Liver (tissue), 3 donors: ENCODE measurements at regions not wholly inside any gene's neighbourhood (a gene's known extent, or its start where the extent isn't known, plus 50 kb on each side); places are given as distances from the start of the nearest gene placed in this dataset.

Experiments used
- EGR1 ChIP-seq, 2 donors: IDR thresholded peaks; 2 replicates each; pipeline ENCODE4 v1.6.1; 2016 to 2018; ENCODE audit warnings: antibody characterized with exemption in 2 of 2, low read depth in 2 of 2
- FOXA1 ChIP-seq: IDR thresholded peaks from 2 replicates; pipeline ENCODE4 v1.6.1; 2016; ENCODE audit warnings: antibody characterized with exemption
- GABPA ChIP-seq, 2 donors: IDR thresholded peaks in 1 of 2; conservative IDR thresholded peaks in 1 of 2; 2 replicates each; pipeline ENCODE4 v1.6.1; 2016; ENCODE audit warnings: antibody characterized with exemption in 2 of 2, mild to moderate bottlenecking in 1 of 2, moderate library complexity in 1 of 2
- JUND ChIP-seq, 2 donors: IDR thresholded peaks; 2 replicates each; pipeline ENCODE4 v1.6.1; 2016; ENCODE audit warnings: antibody characterized with exemption in 2 of 2
- NR2F2 ChIP-seq: IDR thresholded peaks from 2 replicates; pipeline ENCODE4 v1.6.1; 2016; ENCODE audit warnings: antibody characterized with exemption
- RAD21 ChIP-seq, 2 donors: IDR thresholded peaks; 2 replicates each; pipeline ENCODE4 v1.6.1; 2016; ENCODE audit warnings: antibody characterized with exemption in 2 of 2, mild to moderate bottlenecking in 2 of 2
- RXRA ChIP-seq, 2 donors: IDR thresholded peaks; 2 replicates each; pipeline ENCODE4 v1.6.1; 2017 to 2018; ENCODE audit warnings: antibody characterized with exemption in 2 of 2, mild to moderate bottlenecking in 1 of 2
- SP1 ChIP-seq: IDR thresholded peaks from 2 replicates; pipeline ENCODE4 v1.6.1; 2018; ENCODE audit warnings: antibody characterized with exemption, mild to moderate bottlenecking
- TAF1 ChIP-seq: conservative IDR thresholded peaks from 2 replicates; pipeline ENCODE4 v1.6.1; 2016; ENCODE audit warnings: antibody characterized with exemption, mild to moderate bottlenecking
- TF ChIP-seq, protein P1 (sequence below): IDR thresholded peaks from 2 replicates; pipeline ENCODE4 v1.6.1; 2016; ENCODE audit warnings: antibody characterized with exemption
- TF ChIP-seq, protein P2 (sequence below): fragments of 150-350 bp; IDR thresholded peaks from 2 replicates; pipeline ENCODE4 v1.5.1; 2017; ENCODE audit warnings: improper control_type of control experiment, low read depth, low read length; ENCODE audit not compliant: missing input control
- TF ChIP-seq, protein P3 (sequence below): IDR thresholded peaks from 2 replicates; pipeline ENCODE4 v1.6.1; 2016; ENCODE audit warnings: antibody characterized with exemption
- TF ChIP-seq, protein P4 (sequence below): IDR thresholded peaks from 2 replicates; pipeline ENCODE4 v1.6.1; 2016; ENCODE audit warnings: antibody characterized with exemption, mild to moderate bottlenecking
- TF ChIP-seq, protein P5 (sequence below): IDR thresholded peaks from 2 replicates; pipeline ENCODE4 v1.6.1; 2016; ENCODE audit warnings: antibody characterized with exemption
- donor health status: healthy.
- donor health status: healthy.

DNA sequence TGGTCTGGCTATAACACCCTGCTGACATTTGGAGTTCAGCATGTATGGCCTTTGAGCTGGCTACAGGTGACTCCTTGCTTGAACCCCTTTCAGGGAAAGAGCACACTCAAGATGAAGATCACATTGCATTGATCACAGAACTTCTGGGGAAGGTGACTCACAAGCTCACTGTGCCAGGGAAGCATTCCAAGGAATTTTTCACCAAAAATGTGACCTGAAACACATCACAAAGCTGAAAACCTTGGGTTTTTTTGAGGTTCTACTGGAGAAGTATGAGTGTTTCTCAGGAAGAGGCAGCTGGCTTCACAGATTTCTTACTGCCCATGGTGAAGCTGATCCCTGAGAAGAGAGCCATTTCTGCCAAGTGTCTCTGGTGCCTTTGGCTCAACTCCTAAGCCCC lies 879.0 kb downstream of the CBLN2 start:
- TF ChIP-seq EGR1 (IDR thresholded peaks at IDR 0.05; ENCODE audit: low read depth in 2 of 2), result no peak
- TF ChIP-seq, protein P1, sequence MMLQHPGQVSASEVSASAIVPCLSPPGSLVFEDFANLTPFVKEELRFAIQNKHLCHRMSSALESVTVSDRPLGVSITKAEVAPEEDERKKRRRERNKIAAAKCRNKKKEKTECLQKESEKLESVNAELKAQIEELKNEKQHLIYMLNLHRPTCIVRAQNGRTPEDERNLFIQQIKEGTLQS, result no peak
- TF ChIP-seq, protein P2, sequence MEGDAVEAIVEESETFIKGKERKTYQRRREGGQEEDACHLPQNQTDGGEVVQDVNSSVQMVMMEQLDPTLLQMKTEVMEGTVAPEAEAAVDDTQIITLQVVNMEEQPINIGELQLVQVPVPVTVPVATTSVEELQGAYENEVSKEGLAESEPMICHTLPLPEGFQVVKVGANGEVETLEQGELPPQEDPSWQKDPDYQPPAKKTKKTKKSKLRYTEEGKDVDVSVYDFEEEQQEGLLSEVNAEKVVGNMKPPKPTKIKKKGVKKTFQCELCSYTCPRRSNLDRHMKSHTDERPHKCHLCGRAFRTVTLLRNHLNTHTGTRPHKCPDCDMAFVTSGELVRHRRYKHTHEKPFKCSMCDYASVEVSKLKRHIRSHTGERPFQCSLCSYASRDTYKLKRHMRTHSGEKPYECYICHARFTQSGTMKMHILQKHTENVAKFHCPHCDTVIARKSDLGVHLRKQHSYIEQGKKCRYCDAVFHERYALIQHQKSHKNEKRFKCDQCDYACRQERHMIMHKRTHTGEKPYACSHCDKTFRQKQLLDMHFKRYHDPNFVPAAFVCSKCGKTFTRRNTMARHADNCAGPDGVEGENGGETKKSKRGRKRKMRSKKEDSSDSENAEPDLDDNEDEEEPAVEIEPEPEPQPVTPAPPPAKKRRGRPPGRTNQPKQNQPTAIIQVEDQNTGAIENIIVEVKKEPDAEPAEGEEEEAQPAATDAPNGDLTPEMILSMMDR, result no peak
- no peak for TF ChIP-seq RAD21 (IDR thresholded peaks at IDR 0.05)
- TF ChIP-seq TAF1, result no peak
- TF ChIP-seq JUND (IDR thresholded peaks at IDR 0.05), result no peak
- TF ChIP-seq SP1, result no peak
- TF ChIP-seq RXRA (IDR thresholded peaks at IDR 0.05), result no peak
- TF ChIP-seq GABPA (IDR thresholded peaks at IDR 0.05 in 1 of 2, conservative IDR thresholded peaks at IDR 0.05 in 1 of 2), result no peak
- TF ChIP-seq, protein P3, sequence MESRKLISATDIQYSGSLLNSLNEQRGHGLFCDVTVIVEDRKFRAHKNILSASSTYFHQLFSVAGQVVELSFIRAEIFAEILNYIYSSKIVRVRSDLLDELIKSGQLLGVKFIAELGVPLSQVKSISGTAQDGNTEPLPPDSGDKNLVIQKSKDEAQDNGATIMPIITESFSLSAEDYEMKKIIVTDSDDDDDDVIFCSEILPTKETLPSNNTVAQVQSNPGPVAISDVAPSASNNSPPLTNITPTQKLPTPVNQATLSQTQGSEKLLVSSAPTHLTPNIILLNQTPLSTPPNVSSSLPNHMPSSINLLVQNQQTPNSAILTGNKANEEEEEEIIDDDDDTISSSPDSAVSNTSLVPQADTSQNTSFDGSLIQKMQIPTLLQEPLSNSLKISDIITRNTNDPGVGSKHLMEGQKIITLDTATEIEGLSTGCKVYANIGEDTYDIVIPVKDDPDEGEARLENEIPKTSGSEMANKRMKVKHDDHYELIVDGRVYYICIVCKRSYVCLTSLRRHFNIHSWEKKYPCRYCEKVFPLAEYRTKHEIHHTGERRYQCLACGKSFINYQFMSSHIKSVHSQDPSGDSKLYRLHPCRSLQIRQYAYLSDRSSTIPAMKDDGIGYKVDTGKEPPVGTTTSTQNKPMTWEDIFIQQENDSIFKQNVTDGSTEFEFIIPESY, result no peak
- no peak for TF ChIP-seq NR2F2
- TF ChIP-seq, protein P4, sequence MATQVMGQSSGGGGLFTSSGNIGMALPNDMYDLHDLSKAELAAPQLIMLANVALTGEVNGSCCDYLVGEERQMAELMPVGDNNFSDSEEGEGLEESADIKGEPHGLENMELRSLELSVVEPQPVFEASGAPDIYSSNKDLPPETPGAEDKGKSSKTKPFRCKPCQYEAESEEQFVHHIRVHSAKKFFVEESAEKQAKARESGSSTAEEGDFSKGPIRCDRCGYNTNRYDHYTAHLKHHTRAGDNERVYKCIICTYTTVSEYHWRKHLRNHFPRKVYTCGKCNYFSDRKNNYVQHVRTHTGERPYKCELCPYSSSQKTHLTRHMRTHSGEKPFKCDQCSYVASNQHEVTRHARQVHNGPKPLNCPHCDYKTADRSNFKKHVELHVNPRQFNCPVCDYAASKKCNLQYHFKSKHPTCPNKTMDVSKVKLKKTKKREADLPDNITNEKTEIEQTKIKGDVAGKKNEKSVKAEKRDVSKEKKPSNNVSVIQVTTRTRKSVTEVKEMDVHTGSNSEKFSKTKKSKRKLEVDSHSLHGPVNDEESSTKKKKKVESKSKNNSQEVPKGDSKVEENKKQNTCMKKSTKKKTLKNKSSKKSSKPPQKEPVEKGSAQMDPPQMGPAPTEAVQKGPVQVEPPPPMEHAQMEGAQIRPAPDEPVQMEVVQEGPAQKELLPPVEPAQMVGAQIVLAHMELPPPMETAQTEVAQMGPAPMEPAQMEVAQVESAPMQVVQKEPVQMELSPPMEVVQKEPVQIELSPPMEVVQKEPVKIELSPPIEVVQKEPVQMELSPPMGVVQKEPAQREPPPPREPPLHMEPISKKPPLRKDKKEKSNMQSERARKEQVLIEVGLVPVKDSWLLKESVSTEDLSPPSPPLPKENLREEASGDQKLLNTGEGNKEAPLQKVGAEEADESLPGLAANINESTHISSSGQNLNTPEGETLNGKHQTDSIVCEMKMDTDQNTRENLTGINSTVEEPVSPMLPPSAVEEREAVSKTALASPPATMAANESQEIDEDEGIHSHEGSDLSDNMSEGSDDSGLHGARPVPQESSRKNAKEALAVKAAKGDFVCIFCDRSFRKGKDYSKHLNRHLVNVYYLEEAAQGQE, result no peak
- TF ChIP-seq, protein P5, sequence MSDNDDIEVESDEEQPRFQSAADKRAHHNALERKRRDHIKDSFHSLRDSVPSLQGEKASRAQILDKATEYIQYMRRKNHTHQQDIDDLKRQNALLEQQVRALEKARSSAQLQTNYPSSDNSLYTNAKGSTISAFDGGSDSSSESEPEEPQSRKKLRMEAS, result no peak
- no peak for TF ChIP-seq FOXA1
